Activated CD8-positive, alpha-beta memory T cell treated with anti-CD3 and anti-CD28 coated beads for 36 hours (primary cell): ENCODE measurements at regions not wholly inside any gene's neighbourhood (a gene's known extent, or its start where the extent isn't known, plus 50 kb on each side); places are given as distances from the start of the nearest gene placed in this dataset.

Experiments
- CTCF ChIA-PET: fragments of 350-600 bp; sonication (Branson Sonifier 250); formaldehyde crosslinking; loops from one replicate; lab custom pipeline; 2021; ENCODE audit warnings: antibody characterized with exemption; lab: Charles Lee
- POLR2A ChIA-PET: fragments of 350-600 bp; sonication (Branson Sonifier 250); formaldehyde crosslinking; loops from one replicate; lab custom pipeline; 2021; ENCODE audit warnings: antibody characterized with exemption; lab: Charles Lee

- ChIA-PET CTCF (no interaction called here), POLR2A (no interaction called here)
Observed at GRCh38 chr18:73826098-73826497, 321.5 kb downstream of the FBXO15 start.

- POLR2A ChIA-PET: no interaction called here
Observed at GRCh38 chr18:73824671-73825070, 323.0 kb downstream of the FBXO15 start.

GRCh38 chr18:73812423-73812822 lies 335.2 kb downstream of the FBXO15 start:
- ChIA-PET CTCF (no interaction called here), POLR2A (no interaction called here)

More at GRCh38 chr18:73824671-73825070, 323.0 kb downstream of the FBXO15 start:
- CTCF ChIA-PET: no interaction called here

- POLR2A ChIA-PET: no interaction called here
- CTCF ChIA-PET: no interaction called here
Observed at GRCh38 chr18:73807551-73808192, 340.0 kb downstream of the FBXO15 start.

- POLR2A ChIA-PET: no interaction called here
- CTCF ChIA-PET: no interaction called here
Observed at GRCh38 chr18:73805991-73806390, 341.6 kb downstream of the FBXO15 start.

GRCh38 chr18:73797419-73797818 lies 350.2 kb downstream of the FBXO15 start:
- ChIA-PET POLR2A (no interaction called here), CTCF (no interaction called here)

- ChIA-PET CTCF (no interaction called here), POLR2A (no interaction called here)
Observed at GRCh38 chr18:73793386-73793785, 354.2 kb downstream of the FBXO15 start.

GRCh38 chr18:73791081-73791480 lies 356.6 kb downstream of the FBXO15 start:
- ChIA-PET CTCF (no interaction called here), POLR2A (no interaction called here)

GRCh38 chr18:73790587-73790986 lies 357.0 kb downstream of the FBXO15 start:
- CTCF ChIA-PET: no interaction called here
- POLR2A ChIA-PET: no interaction called here

GRCh38 chr18:73787316-73787715 lies 360.3 kb downstream of the FBXO15 start:
- POLR2A ChIA-PET: no interaction called here
- CTCF ChIA-PET: no interaction called here

GRCh38 chr18:73785300-73785699 lies 362.3 kb downstream of the FBXO15 start:
- POLR2A ChIA-PET: no interaction called here
- CTCF ChIA-PET: no interaction called here

GRCh38 chr18:73784853-73785252 lies 362.8 kb downstream of the FBXO15 start:
- ChIA-PET CTCF (no interaction called here), POLR2A (no interaction called here)

GRCh38 chr18:73782405-73782804 lies 365.2 kb downstream of the FBXO15 start:
- POLR2A ChIA-PET: no interaction called here
- CTCF ChIA-PET: no interaction called here

- POLR2A ChIA-PET: no interaction called here
- CTCF ChIA-PET: no interaction called here
Observed at GRCh38 chr18:73780218-73780617, 367.4 kb downstream of the FBXO15 start.

GRCh38 chr18:73778032-73778359 lies 369.6 kb downstream of the FBXO15 start:
- ChIA-PET CTCF (no interaction called here), POLR2A (no interaction called here)

GRCh38 chr18:73777356-73778031 lies 370.1 kb downstream of the FBXO15 start:
- ChIA-PET CTCF (no interaction called here), POLR2A (no interaction called here)

- POLR2A ChIA-PET: no interaction called here
- CTCF ChIA-PET: no interaction called here
Observed at GRCh38 chr18:73774811-73775509, 372.7 kb downstream of the FBXO15 start.

- ChIA-PET POLR2A (no interaction called here), CTCF (no interaction called here)
Observed at GRCh38 chr18:73768043-73768442, 379.6 kb downstream of the FBXO15 start.

GRCh38 chr18:73766910-73767515 lies 380.6 kb downstream of the FBXO15 start:
- POLR2A ChIA-PET: no interaction called here
- CTCF ChIA-PET: no interaction called here

- POLR2A ChIA-PET: no interaction called here
- CTCF ChIA-PET: no interaction called here
Observed at GRCh38 chr18:73758446-73758845, 389.2 kb downstream of the FBXO15 start.
